ENCODE measurements at regions not wholly inside any gene's neighbourhood (a gene's known extent, or its start where the extent isn't known, plus 50 kb on each side); places are given as distances from the start of the nearest gene placed in this dataset.

GRCh38 chr15:58327958-58328357 lies 103.8 kb upstream of the LIPC start:
- no peak for TF ChIP-seq CREB5 (CRISPR knock-in tag; IDR thresholded peaks at IDR 0.05; ENCODE audit: low read depth)
- TF ChIP-seq PPARA (CRISPR knock-in tag; IDR thresholded peaks at IDR 0.05; ENCODE audit: borderline replicate concordance), result no peak
- TF ChIP-seq SNAI2 (CRISPR knock-in tag; IDR thresholded peaks at IDR 0.05), result no peak
- no peak for TF ChIP-seq GLIS3 (CRISPR knock-in tag; IDR thresholded peaks at IDR 0.05)
- no peak for TF ChIP-seq PATZ1 (CRISPR knock-in tag; IDR thresholded peaks at IDR 0.05; ENCODE audit: borderline replicate concordance)
- no peak for TF ChIP-seq OSR1 (CRISPR knock-in tag; IDR thresholded peaks at IDR 0.05)
- no peak for TF ChIP-seq ZFP3 (CRISPR knock-in tag; IDR thresholded peaks at IDR 0.05)
- no peak for TF ChIP-seq TSHZ2 (CRISPR knock-in tag; IDR thresholded peaks at IDR 0.05)
- no peak for TF ChIP-seq ZNF70 (CRISPR knock-in tag; IDR thresholded peaks at IDR 0.05)
- no peak for TF ChIP-seq RARB (CRISPR knock-in tag; IDR thresholded peaks at IDR 0.05)
